ENCODE measurements at regions not wholly inside any gene's neighbourhood (a gene's known extent, or its start where the extent isn't known, plus 50 kb on each side); places are given as distances from the start of the nearest gene placed in this dataset.

GRCh38 chr7:156524818-156525597 lies 115.6 kb upstream of the RNF32 start:
- H3K36me3 ChIP-seq (ENCODE audit: insufficient read depth) = no peaks in the 10 kb centered on the region
- H3K27ac ChIP-seq (ENCODE audit: low read depth) = no peak overlapping the region
- H3K79me2 ChIP-seq (replicated peaks; ENCODE audit: insufficient read depth) = no peaks in the 10 kb centered on the region
- H3K27me3 ChIP-seq (ENCODE audit: insufficient read depth) = no peaks in the 10 kb centered on the region
- H2AFZ ChIP-seq = no peak overlapping the region
- H3F3A ChIP-seq (replicated peaks; ENCODE audit: low read depth) = no peaks in the 10 kb centered on the region
- H3K4me3 Mint-ChIP-seq = no peak overlapping the region
- H3K27me3 Mint-ChIP-seq (ENCODE audit: insufficient read depth, low read depth, poor library complexity) = peaks cover 2% of the 10 kb centered on the region
- H4K20me1 ChIP-seq (replicated peaks; ENCODE audit: insufficient read depth) = no peaks in the 10 kb centered on the region
- H3K36me3 Mint-ChIP-seq (ENCODE audit: low read depth) = no peaks in the 10 kb centered on the region
- H3K4me1 Mint-ChIP-seq = no peaks in the 10 kb centered on the region
- no peak overlapping the region for H3K27ac Mint-ChIP-seq
- no peaks in the 10 kb centered on the region for H3K4me1 ChIP-seq (ENCODE audit: insufficient read depth)
- no peak overlapping the region for H3K4me2 ChIP-seq
- ATAC-seq = no peak
- H3K4me3 ChIP-seq = no peak overlapping the region
- TF ChIP-seq JUNB (IDR thresholded peaks at IDR 0.05; ENCODE audit: unreplicated experiment) = no peak
- no peak for DNase-seq (ENCODE audit: low spot score)
- H3K9me3 Mint-ChIP-seq = no peaks in the 10 kb centered on the region
- H3K9me2 ChIP-seq (ENCODE audit: insufficient read depth) = no peaks in the 10 kb centered on the region

GRCh38 chr7:156523447-156524048 lies 117.0 kb upstream of the RNF32 start:
- Mint-ChIP-seq H3K4me3 (no peak overlapping the region), H3K9me3 (no peaks in the 10 kb centered on the region), H3K4me1 (no peaks in the 10 kb centered on the region), H3K27me3 (ENCODE audit: insufficient read depth, low read depth, poor library complexity) (peaks cover 2% of the 10 kb centered on the region), H3K27ac (no peak overlapping the region), H3K36me3 (ENCODE audit: low read depth) (no peaks in the 10 kb centered on the region)
- Histone ChIP-seq H4K20me1 (replicated peaks; ENCODE audit: insufficient read depth) (no peaks in the 10 kb centered on the region), H3F3A (replicated peaks; ENCODE audit: low read depth) (no peaks in the 10 kb centered on the region), H3K9me2 (ENCODE audit: insufficient read depth) (no peaks in the 10 kb centered on the region), H3K27me3 (ENCODE audit: insufficient read depth) (no peaks in the 10 kb centered on the region), H3K27ac (ENCODE audit: low read depth) (no peak overlapping the region), H3K36me3 (ENCODE audit: insufficient read depth) (no peaks in the 10 kb centered on the region), H3K4me3 (no peak overlapping the region), H3K79me2 (replicated peaks; ENCODE audit: insufficient read depth) (no peaks in the 10 kb centered on the region), H2AFZ (no peak overlapping the region), H3K4me1 (ENCODE audit: insufficient read depth) (no peaks in the 10 kb centered on the region), H3K4me2 (no peak overlapping the region)
- no peak for DNase-seq (ENCODE audit: low spot score)
- TF ChIP-seq CTCF (conservative IDR thresholded peaks at IDR 0.05; ENCODE audit: low read depth in 2 of 2) (no peak), STAT1 (IDR thresholded peaks at IDR 0.05; ENCODE audit: unreplicated experiment) (no peak), ZNF114 (CRISPR knock-in tag; IDR thresholded peaks at IDR 0.05) (no peak), ZNF462 (CRISPR knock-in tag; IDR thresholded peaks at IDR 0.05) (no peak)
- ATAC-seq = no peak

Data from GM23338 (cell line).